IMR-90 (cell line): ENCODE measurements at regions not wholly inside any gene's neighbourhood (a gene's known extent, or its start where the extent isn't known, plus 50 kb on each side); places are given as distances from the start of the nearest gene placed in this dataset.

Experiments used
- ATAC-seq: fragments of 200-7000 bp; cut with Tn5 transposase; 2 replicates; pipeline ENCODE4 v1.9.1; 2020; ENCODE audit warnings: low read depth, mild to moderate bottlenecking, moderate library complexity
- BruUV-seq: library from RNA; stranded (reverse); fragments of 400-500 nt; replicated peaks from 2 replicates; lab custom pipeline; 2021; lab: Mats Ljungman, UMichigan
- CTCF ChIA-PET: fragments of 300-600 bp; formaldehyde crosslinking; extraction: SDS; loops from one replicate; lab custom pipeline; 2021; ENCODE audit warnings: antibody characterized with exemption; lab: Yijun Ruan, JAX
- POLR2A ChIA-PET: fragments of 300-600 bp; sonication (Branson Sonifier 250); formaldehyde crosslinking; loops from one replicate; lab custom pipeline; 2022; ENCODE audit warnings: antibody characterized with exemption; ENCODE audit not compliant: unreplicated experiment; lab: Charles Lee
- DNase-seq: peaks from one replicate; pipeline ENCODE4 v3.0.0; 2013
- H2AFZ ChIP-seq: replicated peaks from 2 replicates; pipeline ENCODE3; 2013; ENCODE audit warnings: low read length, mild to moderate bottlenecking; ENCODE audit not compliant: poor library complexity
- H2AK5ac ChIP-seq: 2 replicates; pipeline ENCODE4 v1.6.1; 2013; ENCODE audit warnings: low read depth, low read length, inconsistent platforms
- H2AK9ac ChIP-seq: replicated peaks from 2 replicates; pipeline ENCODE3; 2013; ENCODE audit warnings: mild to moderate bottlenecking, low read depth, low read length, moderate library complexity; ENCODE audit not compliant: poor library complexity
- H2BK120ac ChIP-seq: 2 replicates; pipeline ENCODE4 v1.6.1; 2013; ENCODE audit warnings: low read depth, low read length, inconsistent platforms
- H2BK15ac ChIP-seq: 3 replicates; pipeline ENCODE4 v1.6.1; 2013; ENCODE audit warnings: low read depth, low read length, inconsistent platforms
- H2BK20ac ChIP-seq: 2 replicates; pipeline ENCODE4 v1.6.1; 2013; ENCODE audit warnings: low read depth, mild to moderate bottlenecking, inconsistent platforms, low read length, moderate library complexity
- H2BK5ac ChIP-seq: 2 replicates; pipeline ENCODE4 v1.6.1; 2013; ENCODE audit warnings: mild to moderate bottlenecking, low read depth, low read length, inconsistent platforms; ENCODE audit not compliant: poor library complexity, severe bottlenecking
- H3K14ac ChIP-seq: replicated peaks from 2 replicates; pipeline ENCODE4 v1.6.1; 2013; ENCODE audit warnings: low read depth, low read length, inconsistent platforms
- H3K18ac ChIP-seq: 2 replicates; pipeline ENCODE4 v1.6.1; 2013; ENCODE audit warnings: low read depth, low read length, control low read depth
- H3K23ac ChIP-seq: 2 replicates; pipeline ENCODE4 v1.6.1; 2013; ENCODE audit warnings: low read depth, low read length, inconsistent platforms
- H3K27ac ChIP-seq: 2 replicates; pipeline ENCODE4 v1.5.1; 2013; ENCODE audit warnings: mild to moderate bottlenecking, control low read depth, low read length; ENCODE audit not compliant: insufficient read depth
- H3K27me3 ChIP-seq: 2 replicates; pipeline ENCODE4 v1.6.1; 2013; ENCODE audit warnings: low read length; ENCODE audit not compliant: control insufficient read depth, insufficient read depth
- H3K36me3 ChIP-seq: 2 replicates; pipeline ENCODE4 v1.6.1; 2013; ENCODE audit warnings: low read length, mixed read lengths; ENCODE audit not compliant: control insufficient read depth, insufficient read depth
- H3K4ac ChIP-seq: 2 replicates; pipeline ENCODE4 v1.6.1; 2013; ENCODE audit warnings: low read depth, low read length, inconsistent platforms
- H3K4me1 ChIP-seq: 2 replicates; pipeline ENCODE4 v1.6.1; 2013; ENCODE audit warnings: low read length, mixed read lengths; ENCODE audit not compliant: control insufficient read depth, insufficient read depth
- H3K4me2 ChIP-seq: 2 replicates; pipeline ENCODE4 v1.6.1; 2013; ENCODE audit warnings: low read depth, mild to moderate bottlenecking, control low read depth, low read length, moderate library complexity
- H3K4me3 ChIP-seq: 2 replicates; pipeline ENCODE4 v1.5.1; 2013; ENCODE audit warnings: low read depth, mild to moderate bottlenecking, control low read depth, low read length, moderate library complexity; ENCODE audit not compliant: insufficient read depth
- H3K56ac ChIP-seq: 2 replicates; pipeline ENCODE4 v1.6.1; 2013; ENCODE audit warnings: low read length, inconsistent platforms; ENCODE audit not compliant: insufficient read depth; ENCODE audit errors: extremely low read depth
- H3K79me1 ChIP-seq, 2 experiments: 2 replicates each; pipeline ENCODE4 v1.6.1; 2013; ENCODE audit warnings: low read length in 2 of 2, inconsistent platforms in 1 of 2, low read depth in 1 of 2
- H3K9ac ChIP-seq: 2 replicates; pipeline ENCODE4 v1.6.1; 2013; ENCODE audit warnings: low read depth, low read length, control low read depth
- H3K9me1 ChIP-seq: 2 replicates; pipeline ENCODE4 v1.6.1; 2013; ENCODE audit warnings: low read length, inconsistent platforms; ENCODE audit not compliant: insufficient read depth
- H3K9me3 ChIP-seq: 2 replicates; pipeline ENCODE4 v1.6.1; 2013; ENCODE audit warnings: low read length; ENCODE audit not compliant: control insufficient read depth, insufficient read depth
- H4K20me1 ChIP-seq: 2 replicates; pipeline ENCODE4 v1.6.1; 2013; ENCODE audit warnings: low read length, inconsistent platforms; ENCODE audit not compliant: insufficient read depth
- H4K5ac ChIP-seq: 2 replicates; pipeline ENCODE4 v1.6.1; 2013; ENCODE audit warnings: mild to moderate bottlenecking, low read depth, low read length, control low read depth
- H4K8ac ChIP-seq, 2 experiments: 2 replicates each; pipeline ENCODE4 v1.6.1; 2013; ENCODE audit warnings: low read depth in 2 of 2, low read length in 2 of 2, control low read depth in 1 of 2, inconsistent platforms in 1 of 2
- H4K91ac ChIP-seq: 2 replicates; pipeline ENCODE4 v1.6.1; 2013; ENCODE audit warnings: low read depth, low read length, inconsistent platforms; ENCODE audit not compliant: insufficient read depth
- BHLHE40 ChIP-seq: fragments of 150-350 bp; IDR thresholded peaks from 2 replicates; pipeline ENCODE4 v1.6.1; 2016; ENCODE audit warnings: mild to moderate bottlenecking, low read depth, low read length
- ELK1 ChIP-seq: fragments of 150-350 bp; IDR thresholded peaks from 2 replicates; pipeline ENCODE4 v1.6.1; 2016; ENCODE audit warnings: low read depth, mild to moderate bottlenecking, low read length, moderate library complexity, borderline replicate concordance
- POLR2A ChIP-seq: IDR thresholded peaks from 2 replicates; pipeline ENCODE4 v1.6.1; 2012; ENCODE audit warnings: mild to moderate bottlenecking, low read depth, low read length
- RAD21 ChIP-seq: IDR thresholded peaks from 2 replicates; pipeline ENCODE4 v1.6.1; 2012; ENCODE audit warnings: low read length, improper control_type of control experiment
- SMC3 ChIP-seq: fragments of 150-350 bp; IDR thresholded peaks from 2 replicates; pipeline ENCODE4 v1.6.1; 2016; ENCODE audit warnings: low read depth, mild to moderate bottlenecking, antibody characterized with exemption, low read length, moderate library complexity
- WGBS, 2 experiments: methylation state at CpG; one replicate each; pipeline versions ENCODE4 v1.1.5 to v1.1.7; 2013; ENCODE audit warnings: missing lambda C conversion rate in 2 of 2; ENCODE audit not compliant: insufficient read length in 1 of 2; ENCODE audit errors: extremely low coverage in 2 of 2; 5-methylcytosine and 5-hydroxymethylcytosine counted together
- dilution Hi-C: fragments of 300-500 bp; cut with HindIII; formaldehyde crosslinking; loops from one replicate; pipeline ENCODE4 v1.14.3; 2018; ENCODE audit warnings: low sequenced_read_pairs; ENCODE audit not compliant: unreplicated experiment
- in situ Hi-C: fragments of 300-500 bp; cut with MboI; formaldehyde crosslinking; loops from 3 replicates; pipeline ENCODE4 v1.14.3; 2019; ENCODE audit warnings: low sequenced_read_pairs, inconsistent platforms, mixed read lengths
- intact Hi-C: fragments of 100-400 bp; cut with micrococcal nuclease; formaldehyde crosslinking; loops from 2 replicates; pipeline ENCODE4 v1.10.0; 2022

- dilution Hi-C loops (no loop called here), in situ Hi-C loops (no loop called here), intact Hi-C loops (no loop called here)
- no peak overlapping the region for H3K14ac ChIP-seq
- no peaks in the 10 kb centered on the region for H4K20me1 ChIP-seq
- H2BK15ac ChIP-seq: no peak overlapping the region
- no TSS peak for BruUV-seq
- H2BK5ac ChIP-seq: no peak overlapping the region
- TF ChIP-seq BHLHE40 (no peak), SMC3 (no peak), POLR2A (no peak), RAD21 (no peak), ELK1 (no peak)
- H4K8ac ChIP-seq: no peak overlapping the region
- no peak overlapping the region for H2AK5ac ChIP-seq
- no peak overlapping the region for H2AK9ac ChIP-seq
- no peak overlapping the region for H2BK120ac ChIP-seq
- H3K27ac ChIP-seq: no peak overlapping the region
- no peak overlapping the region for H3K4ac ChIP-seq
- no peaks in the 10 kb centered on the region; the same call in 1 of the 2 replicates for H3K27me3 ChIP-seq
- H3K36me3 ChIP-seq: no peaks in the 10 kb centered on the region
- ChIA-PET POLR2A (no interaction called here), CTCF (interaction anchor here (0.7 kb wide), 1 partner anchor 913 kb away, joined by 3 read pairs; no protein-coding TSS in a partner anchor)
- no peaks in the 10 kb centered on the region for H3K79me1 ChIP-seq
- no peak overlapping the region for H3K23ac ChIP-seq
- DNase-seq (no peak), ATAC-seq (no peak)
- H3K4me3 ChIP-seq: no peak overlapping the region
- H3K9me1 ChIP-seq: no peaks in the 10 kb centered on the region
- no peak overlapping the region for H3K9ac ChIP-seq
- no peak overlapping the region for H3K56ac ChIP-seq
- no peak overlapping the region for H2BK20ac ChIP-seq
- H4K91ac ChIP-seq: no peak overlapping the region
- no peaks in the 10 kb centered on the region for H3K4me1 ChIP-seq
- H2AFZ ChIP-seq: no peak overlapping the region
- H4K5ac ChIP-seq: no peak overlapping the region
- no peak overlapping the region for H3K18ac ChIP-seq
- H3K4me2 ChIP-seq: no peak overlapping the region
- no CpG with 5 or more reads among the region's 3 CpGs for WGBS, 2 experiments
- no peaks in the 10 kb centered on the region for H3K9me3 ChIP-seq
Measured at GRCh38 chr1:244945109-244945671, 80.8 kb upstream of the HNRNPU start.
